ENCODE measurements at regions not wholly inside any gene's neighbourhood (a gene's known extent, or its start where the extent isn't known, plus 50 kb on each side); places are given as distances from the start of the nearest gene placed in this dataset.
"Not testable (repeated sequence)": the region's sequence is repeated elsewhere in the genome, so short reads cannot be mapped to it uniquely, and the experiment has no call there.

DNA sequence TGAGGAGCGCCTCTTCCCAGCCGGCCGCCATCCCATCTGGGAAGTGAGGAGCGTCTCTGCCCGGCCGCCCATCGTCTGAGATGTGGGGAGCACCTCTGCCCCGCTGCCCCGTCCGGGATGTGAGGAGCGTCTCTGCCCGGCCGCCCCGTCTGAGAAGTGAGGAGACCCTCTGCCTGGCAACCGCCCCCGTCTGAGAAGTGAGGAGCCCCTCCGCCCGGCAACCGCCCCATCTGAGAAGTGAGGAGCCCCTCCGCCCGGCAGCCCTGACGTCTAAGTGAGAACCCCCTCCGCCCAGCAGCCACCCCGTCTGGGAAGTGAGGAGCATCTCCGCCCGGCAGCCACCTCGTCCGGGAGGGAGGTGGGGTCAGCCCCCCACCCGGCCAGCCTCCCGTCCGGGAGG, 319.9 kb upstream of the EPHA4 start:
- H3K4me1 Mint-ChIP-seq: peaks cover 17% of the 10 kb centered on the region
- not testable (repeated sequence) for H3F3A ChIP-seq (replicated peaks; ENCODE audit: low read depth); H3K9me2 ChIP-seq (ENCODE audit: insufficient read depth); H3K36me3 Mint-ChIP-seq (ENCODE audit: low read depth); H3K4me2 ChIP-seq; ATAC-seq; H3K27me3 ChIP-seq (ENCODE audit: insufficient read depth); H3K4me3 ChIP-seq; H3K27me3 Mint-ChIP-seq (ENCODE audit: insufficient read depth, low read depth, poor library complexity); H3K36me3 ChIP-seq (ENCODE audit: insufficient read depth); H3K4me1 ChIP-seq (ENCODE audit: insufficient read depth); H3K27ac ChIP-seq (ENCODE audit: low read depth); DNase-seq (ENCODE audit: low spot score); H3K79me2 ChIP-seq (replicated peaks; ENCODE audit: insufficient read depth); H3K4me3 Mint-ChIP-seq; H4K20me1 ChIP-seq (replicated peaks; ENCODE audit: insufficient read depth); H3K27ac Mint-ChIP-seq; H2AFZ ChIP-seq
- H3K9me3 Mint-ChIP-seq: peaks cover 13% of the 10 kb centered on the region

- no peak for ATAC-seq
- TF ChIP-seq JUNB (IDR thresholded peaks at IDR 0.05; ENCODE audit: unreplicated experiment) (no peak), ETS1 (IDR thresholded peaks at IDR 0.05) (no peak), ZNF331 (CRISPR knock-in tag; IDR thresholded peaks at IDR 0.05; ENCODE audit: low read depth) (no peak), EZH2 (IDR thresholded peaks at IDR 0.05; ENCODE audit: low read depth, unreplicated experiment) (no peak), EZH2phosphoT487 (IDR thresholded peaks at IDR 0.05; ENCODE audit: unreplicated experiment) (no peak), CREB1 (CRISPR knock-in tag; IDR thresholded peaks at IDR 0.05; ENCODE audit: low read depth) (no peak), STAT1 (IDR thresholded peaks at IDR 0.05; ENCODE audit: unreplicated experiment) (no peak), ZNF114 (CRISPR knock-in tag; IDR thresholded peaks at IDR 0.05) (no peak)
- TF ChIP-seq, protein P1, sequence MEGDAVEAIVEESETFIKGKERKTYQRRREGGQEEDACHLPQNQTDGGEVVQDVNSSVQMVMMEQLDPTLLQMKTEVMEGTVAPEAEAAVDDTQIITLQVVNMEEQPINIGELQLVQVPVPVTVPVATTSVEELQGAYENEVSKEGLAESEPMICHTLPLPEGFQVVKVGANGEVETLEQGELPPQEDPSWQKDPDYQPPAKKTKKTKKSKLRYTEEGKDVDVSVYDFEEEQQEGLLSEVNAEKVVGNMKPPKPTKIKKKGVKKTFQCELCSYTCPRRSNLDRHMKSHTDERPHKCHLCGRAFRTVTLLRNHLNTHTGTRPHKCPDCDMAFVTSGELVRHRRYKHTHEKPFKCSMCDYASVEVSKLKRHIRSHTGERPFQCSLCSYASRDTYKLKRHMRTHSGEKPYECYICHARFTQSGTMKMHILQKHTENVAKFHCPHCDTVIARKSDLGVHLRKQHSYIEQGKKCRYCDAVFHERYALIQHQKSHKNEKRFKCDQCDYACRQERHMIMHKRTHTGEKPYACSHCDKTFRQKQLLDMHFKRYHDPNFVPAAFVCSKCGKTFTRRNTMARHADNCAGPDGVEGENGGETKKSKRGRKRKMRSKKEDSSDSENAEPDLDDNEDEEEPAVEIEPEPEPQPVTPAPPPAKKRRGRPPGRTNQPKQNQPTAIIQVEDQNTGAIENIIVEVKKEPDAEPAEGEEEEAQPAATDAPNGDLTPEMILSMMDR (conservative IDR thresholded peaks at IDR 0.05; ENCODE audit: low read depth in 2 of 2): no peak
- TF ChIP-seq, protein P2, sequence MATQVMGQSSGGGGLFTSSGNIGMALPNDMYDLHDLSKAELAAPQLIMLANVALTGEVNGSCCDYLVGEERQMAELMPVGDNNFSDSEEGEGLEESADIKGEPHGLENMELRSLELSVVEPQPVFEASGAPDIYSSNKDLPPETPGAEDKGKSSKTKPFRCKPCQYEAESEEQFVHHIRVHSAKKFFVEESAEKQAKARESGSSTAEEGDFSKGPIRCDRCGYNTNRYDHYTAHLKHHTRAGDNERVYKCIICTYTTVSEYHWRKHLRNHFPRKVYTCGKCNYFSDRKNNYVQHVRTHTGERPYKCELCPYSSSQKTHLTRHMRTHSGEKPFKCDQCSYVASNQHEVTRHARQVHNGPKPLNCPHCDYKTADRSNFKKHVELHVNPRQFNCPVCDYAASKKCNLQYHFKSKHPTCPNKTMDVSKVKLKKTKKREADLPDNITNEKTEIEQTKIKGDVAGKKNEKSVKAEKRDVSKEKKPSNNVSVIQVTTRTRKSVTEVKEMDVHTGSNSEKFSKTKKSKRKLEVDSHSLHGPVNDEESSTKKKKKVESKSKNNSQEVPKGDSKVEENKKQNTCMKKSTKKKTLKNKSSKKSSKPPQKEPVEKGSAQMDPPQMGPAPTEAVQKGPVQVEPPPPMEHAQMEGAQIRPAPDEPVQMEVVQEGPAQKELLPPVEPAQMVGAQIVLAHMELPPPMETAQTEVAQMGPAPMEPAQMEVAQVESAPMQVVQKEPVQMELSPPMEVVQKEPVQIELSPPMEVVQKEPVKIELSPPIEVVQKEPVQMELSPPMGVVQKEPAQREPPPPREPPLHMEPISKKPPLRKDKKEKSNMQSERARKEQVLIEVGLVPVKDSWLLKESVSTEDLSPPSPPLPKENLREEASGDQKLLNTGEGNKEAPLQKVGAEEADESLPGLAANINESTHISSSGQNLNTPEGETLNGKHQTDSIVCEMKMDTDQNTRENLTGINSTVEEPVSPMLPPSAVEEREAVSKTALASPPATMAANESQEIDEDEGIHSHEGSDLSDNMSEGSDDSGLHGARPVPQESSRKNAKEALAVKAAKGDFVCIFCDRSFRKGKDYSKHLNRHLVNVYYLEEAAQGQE (IDR thresholded peaks at IDR 0.05; ENCODE audit: unreplicated experiment): no peak
Observed at GRCh38 chr2:221883976-221884375, 311.9 kb upstream of the EPHA4 start.

More at GRCh38 chr2:221883976-221884375, 311.9 kb upstream of the EPHA4 start:
- no peaks in the 10 kb centered on the region for H3K27me3 Mint-ChIP-seq (ENCODE audit: insufficient read depth, low read depth, poor library complexity)
- H3K27ac Mint-ChIP-seq: no peak overlapping the region
- no peaks in the 10 kb centered on the region for H3K36me3 Mint-ChIP-seq (ENCODE audit: low read depth)
- Histone ChIP-seq H3K79me2 (replicated peaks; ENCODE audit: insufficient read depth) (no peaks in the 10 kb centered on the region), H3K4me1 (ENCODE audit: insufficient read depth) (no peaks in the 10 kb centered on the region), H2AFZ (no peak overlapping the region), H3K9me2 (ENCODE audit: insufficient read depth) (no peaks in the 10 kb centered on the region; the same call in 1 of the 2 replicates), H3K4me3 (no peak overlapping the region), H3K27me3 (ENCODE audit: insufficient read depth) (no peaks in the 10 kb centered on the region), H3K27ac (ENCODE audit: low read depth) (no peak overlapping the region), H3K36me3 (ENCODE audit: insufficient read depth) (no peaks in the 10 kb centered on the region), H4K20me1 (replicated peaks; ENCODE audit: insufficient read depth) (no peaks in the 10 kb centered on the region), H3K4me2 (no peak overlapping the region), H3F3A (replicated peaks; ENCODE audit: low read depth) (no peaks in the 10 kb centered on the region)
- no peaks in the 10 kb centered on the region for H3K9me3 Mint-ChIP-seq
- no peak overlapping the region for H3K4me3 Mint-ChIP-seq
- peaks cover under 1% of the 10 kb centered on the region; the same call in 1 of the 3 replicates for H3K4me1 Mint-ChIP-seq
- DNase-seq (ENCODE audit: low spot score): no peak
